ENCODE measurements at regions not wholly inside any gene's neighbourhood (a gene's known extent, or its start where the extent isn't known, plus 50 kb on each side); places are given as distances from the start of the nearest gene placed in this dataset.

- Histone ChIP-seq H3K9ac (ENCODE audit: low read length in 2 of 2) (no peak overlapping the region), H3K4me3 (ENCODE audit: low read length in 2 of 2) (no peak overlapping the region), H3K9me3 (ENCODE audit: control insufficient read depth in 2 of 2, low read length in 2 of 2) (peaks cover 3 to 4% of the 10 kb centered on the region in 2 donors), H3K4me1 (ENCODE audit: control insufficient read depth, insufficient read depth, low read length) (no peaks in the 10 kb centered on the region), H3K27ac (ENCODE audit: low read length) (no peak overlapping the region), H3K36me3 (ENCODE audit: control insufficient read depth in 2 of 2, insufficient read depth in 2 of 2, low read length in 2 of 2) (no peaks in the 10 kb centered on the region), H3K27me3 (ENCODE audit: control insufficient read depth in 1 of 2, insufficient read depth in 2 of 2, low read length in 2 of 2) (peaks cover 4 to 7% of the 10 kb centered on the region in 2 donors)
These were observed 179.7 kb downstream of the RBFOX3 start for GRCh38 chr17:79431175-79431574.

GRCh38 chr17:79429864-79430494, 180.9 kb downstream of the RBFOX3 start:
- peaks cover 4 to 7% of the 10 kb centered on the region in 2 donors for H3K27me3 ChIP-seq (ENCODE audit: control insufficient read depth in 1 of 2, insufficient read depth in 2 of 2, low read length in 2 of 2)
- H3K4me1 ChIP-seq (ENCODE audit: control insufficient read depth, insufficient read depth, low read length), result no peaks in the 10 kb centered on the region
- no peak overlapping the region for H3K4me3 ChIP-seq (ENCODE audit: low read length in 2 of 2)
- H3K9ac ChIP-seq (ENCODE audit: low read length in 2 of 2), result no peak overlapping the region
- H3K27ac ChIP-seq (ENCODE audit: low read length), result no peak overlapping the region
- no peaks in the 10 kb centered on the region for H3K36me3 ChIP-seq (ENCODE audit: control insufficient read depth in 2 of 2, insufficient read depth in 2 of 2, low read length in 2 of 2)
- peaks cover 3 to 4% of the 10 kb centered on the region in 2 donors for H3K9me3 ChIP-seq (ENCODE audit: control insufficient read depth in 2 of 2, low read length in 2 of 2)

DNA sequence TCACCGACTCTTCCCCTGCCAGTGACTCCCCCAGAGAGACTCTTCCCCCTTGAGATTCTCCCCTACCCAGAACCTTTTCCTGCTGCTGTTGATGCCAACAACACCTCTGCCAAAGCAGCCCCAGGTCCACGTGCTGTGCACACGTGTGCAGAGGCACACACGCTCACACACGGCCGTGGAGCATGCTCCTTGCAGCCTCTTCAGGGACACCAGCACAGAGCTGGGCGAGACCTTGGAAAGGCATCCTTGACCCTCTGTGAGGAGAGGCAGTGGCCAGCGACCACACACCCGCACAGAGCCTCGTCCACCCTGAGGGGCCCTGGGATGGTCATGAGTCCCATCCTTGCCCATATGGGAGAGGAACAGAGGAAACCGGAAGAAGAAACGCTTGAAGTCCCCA, 181.9 kb downstream of the RBFOX3 start:
- H3K27me3 ChIP-seq (ENCODE audit: control insufficient read depth in 1 of 2, insufficient read depth in 2 of 2, low read length in 2 of 2), result peaks cover 5 to 6% of the 10 kb centered on the region in 2 donors
- H3K4me1 ChIP-seq (ENCODE audit: control insufficient read depth, insufficient read depth, low read length), result no peaks in the 10 kb centered on the region
- no peak overlapping the region for H3K27ac ChIP-seq (ENCODE audit: low read length)
- H3K9me3 ChIP-seq (ENCODE audit: control insufficient read depth in 2 of 2, low read length in 2 of 2), result peaks cover 0 to under 1% of the 10 kb centered on the region in 2 donors
- no peak overlapping the region for H3K9ac ChIP-seq (ENCODE audit: low read length in 2 of 2)
- H3K36me3 ChIP-seq (ENCODE audit: control insufficient read depth in 2 of 2, insufficient read depth in 2 of 2, low read length in 2 of 2), result no peaks in the 10 kb centered on the region
- H3K4me3 ChIP-seq (ENCODE audit: low read length in 2 of 2), result no peak overlapping the region

DNA sequence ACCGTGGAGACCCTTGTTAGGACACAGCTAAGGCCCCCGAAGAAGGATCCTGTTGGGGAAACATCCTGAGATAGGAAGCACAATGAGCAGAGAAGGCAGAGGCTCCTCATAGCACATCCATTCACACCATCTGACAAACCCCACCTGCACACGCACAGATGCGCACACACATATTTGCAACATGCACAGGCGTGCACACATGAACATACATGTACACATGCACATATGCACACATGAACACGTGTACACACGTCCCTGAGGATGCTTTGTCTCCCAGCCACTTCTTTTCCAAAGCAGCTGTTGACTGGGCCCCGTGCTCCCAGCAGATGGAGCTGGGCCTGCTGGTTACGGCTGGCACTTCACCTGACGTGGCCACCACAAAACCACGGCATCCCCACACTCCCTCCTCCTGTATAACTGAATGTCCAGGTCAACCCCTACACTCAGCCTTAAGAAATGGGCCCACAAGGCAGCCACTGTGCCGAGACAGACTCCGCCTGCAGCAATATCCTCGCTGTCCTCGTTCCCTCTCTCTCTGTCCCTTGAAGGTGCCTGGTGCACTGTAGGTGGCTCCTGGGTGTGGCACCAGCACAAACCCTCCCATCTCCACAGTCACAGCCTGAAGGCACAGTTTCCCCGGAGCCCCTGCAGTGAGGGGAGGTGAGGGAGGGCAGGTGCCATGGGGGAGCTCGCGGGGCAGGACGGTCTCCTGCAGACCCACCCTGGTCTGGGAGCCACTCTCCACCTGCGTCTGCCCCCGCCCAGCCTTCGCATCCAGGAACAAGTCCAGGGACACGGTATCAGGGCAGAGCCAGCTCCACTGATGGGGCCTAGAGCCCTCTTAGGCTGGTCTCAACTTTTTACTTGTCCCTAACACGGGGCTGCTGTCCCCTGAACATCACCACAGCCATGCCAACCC, 183.0 kb downstream of the RBFOX3 start:
- Histone ChIP-seq H3K9me3 (ENCODE audit: control insufficient read depth in 2 of 2, low read length in 2 of 2) (no peaks in the 10 kb centered on the region), H3K27me3 (ENCODE audit: control insufficient read depth in 1 of 2, insufficient read depth in 2 of 2, low read length in 2 of 2) (peaks cover 0 to 4% of the 10 kb centered on the region in 2 donors), H3K27ac (ENCODE audit: low read length) (no peak overlapping the region), H3K36me3 (ENCODE audit: control insufficient read depth in 2 of 2, insufficient read depth in 2 of 2, low read length in 2 of 2) (no peaks in the 10 kb centered on the region), H3K4me1 (ENCODE audit: control insufficient read depth, insufficient read depth, low read length) (no peaks in the 10 kb centered on the region), H3K9ac (ENCODE audit: low read length in 2 of 2) (no peak overlapping the region), H3K4me3 (ENCODE audit: low read length in 2 of 2) (no peak overlapping the region)

GRCh38 chr17:79425686-79426085, 185.2 kb downstream of the RBFOX3 start:
- Histone ChIP-seq H3K9me3 (ENCODE audit: control insufficient read depth in 2 of 2, low read length in 2 of 2) (no peaks in the 10 kb centered on the region), H3K27ac (ENCODE audit: low read length) (no peak overlapping the region), H3K4me3 (ENCODE audit: low read length in 2 of 2) (no peak overlapping the region), H3K36me3 (ENCODE audit: control insufficient read depth in 2 of 2, insufficient read depth in 2 of 2, low read length in 2 of 2) (no peaks in the 10 kb centered on the region), H3K4me1 (ENCODE audit: control insufficient read depth, insufficient read depth, low read length) (no peaks in the 10 kb centered on the region), H3K27me3 (ENCODE audit: control insufficient read depth in 1 of 2, insufficient read depth in 2 of 2, low read length in 2 of 2) (peaks cover 0 to 4% of the 10 kb centered on the region in 2 donors), H3K9ac (ENCODE audit: low read length in 2 of 2) (no peak overlapping the region)

DNA sequence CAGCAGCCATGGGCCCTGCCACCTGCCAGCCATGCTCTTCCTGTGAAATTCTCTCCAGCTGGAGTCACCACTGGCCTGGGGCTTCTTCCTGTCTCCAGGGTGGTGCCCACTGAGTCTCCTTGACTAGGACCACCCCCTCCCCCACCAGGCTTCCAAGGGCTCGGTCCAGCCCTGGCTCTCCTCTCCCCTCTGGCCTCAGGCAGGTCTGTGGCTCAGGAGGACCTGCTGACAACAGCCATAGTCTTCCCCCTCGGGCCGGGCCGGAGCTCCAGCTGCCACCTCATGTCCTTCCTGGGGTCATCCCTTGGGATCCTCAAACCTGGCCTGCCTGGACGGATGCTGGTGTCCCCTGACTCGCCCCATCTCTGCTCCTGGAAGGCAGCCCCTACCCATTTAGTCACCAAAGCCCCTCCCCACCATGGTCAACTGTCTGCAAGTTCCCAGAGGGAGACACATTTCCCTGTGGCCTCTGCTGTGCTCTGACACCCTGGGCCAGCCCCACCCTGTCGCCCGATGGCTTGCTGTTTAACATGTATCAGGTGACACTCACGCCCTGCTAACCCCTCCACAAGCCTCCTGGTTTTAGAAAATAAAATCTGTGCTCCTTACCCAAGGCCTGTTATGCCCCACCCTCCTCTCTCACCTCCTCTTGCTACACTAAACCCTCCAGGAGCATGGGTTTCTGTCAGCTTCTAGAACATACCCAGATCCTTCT, 186.2 kb downstream of the RBFOX3 start:
- H3K9ac ChIP-seq (ENCODE audit: low read length in 2 of 2), result no peak overlapping the region
- H3K4me1 ChIP-seq (ENCODE audit: control insufficient read depth, insufficient read depth, low read length), result peaks cover 4% of the 10 kb centered on the region
- H3K9me3 ChIP-seq (ENCODE audit: control insufficient read depth in 2 of 2, low read length in 2 of 2), result no peaks in the 10 kb centered on the region
- no peak overlapping the region for H3K27ac ChIP-seq (ENCODE audit: low read length)
- H3K27me3 ChIP-seq (ENCODE audit: control insufficient read depth in 1 of 2, insufficient read depth in 2 of 2, low read length in 2 of 2), result peaks cover 0 to 4% of the 10 kb centered on the region in 2 donors
- no peaks in the 10 kb centered on the region for H3K36me3 ChIP-seq (ENCODE audit: control insufficient read depth in 2 of 2, insufficient read depth in 2 of 2, low read length in 2 of 2)
- no peak overlapping the region for H3K4me3 ChIP-seq (ENCODE audit: low read length in 2 of 2)

- Histone ChIP-seq H3K27me3 (ENCODE audit: control insufficient read depth in 1 of 2, insufficient read depth in 2 of 2, low read length in 2 of 2) (peaks cover 0 to 4% of the 10 kb centered on the region in 2 donors), H3K9me3 (ENCODE audit: control insufficient read depth in 2 of 2, low read length in 2 of 2) (no peaks in the 10 kb centered on the region), H3K9ac (ENCODE audit: low read length in 2 of 2) (no peak overlapping the region), H3K4me3 (ENCODE audit: low read length in 2 of 2) (no peak overlapping the region), H3K27ac (ENCODE audit: low read length) (no peak overlapping the region), H3K4me1 (ENCODE audit: control insufficient read depth, insufficient read depth, low read length) (peaks cover 4% of the 10 kb centered on the region), H3K36me3 (ENCODE audit: control insufficient read depth in 2 of 2, insufficient read depth in 2 of 2, low read length in 2 of 2) (no peaks in the 10 kb centered on the region)
These were observed 186.9 kb downstream of the RBFOX3 start for GRCh38 chr17:79423811-79424465.

DNA sequence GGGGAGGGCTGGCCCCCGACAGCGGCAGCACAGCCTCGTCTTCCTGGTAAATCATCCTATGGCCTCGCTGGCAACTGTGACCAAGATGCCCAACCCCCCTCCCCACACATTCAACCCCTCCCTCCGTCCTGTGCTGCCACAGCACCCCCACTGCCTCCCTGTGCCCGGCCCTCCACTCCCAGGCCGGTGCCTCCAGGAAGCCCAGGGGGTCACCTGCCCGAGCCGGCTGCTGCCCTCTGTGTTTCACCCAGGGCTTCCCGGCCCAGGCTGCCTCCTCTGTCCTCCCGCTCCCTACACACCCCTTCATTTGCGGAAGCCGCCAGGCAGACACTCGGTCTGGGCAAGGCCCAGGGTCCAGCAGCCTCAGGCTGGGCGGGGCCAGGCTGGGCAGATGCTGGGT, 188.6 kb downstream of the RBFOX3 start:
- Histone ChIP-seq H3K9ac (ENCODE audit: low read length in 2 of 2) (no peak overlapping the region), H3K27me3 (ENCODE audit: control insufficient read depth in 1 of 2, insufficient read depth in 2 of 2, low read length in 2 of 2) (peaks cover 0 to 6% of the 10 kb centered on the region in 2 donors)

GRCh38 chr17:79420318-79421243, 190.3 kb downstream of the RBFOX3 start:
- Histone ChIP-seq H3K4me1 (ENCODE audit: control insufficient read depth, insufficient read depth, low read length) (peaks cover 4% of the 10 kb centered on the region), H3K27ac (ENCODE audit: low read length) (no peak overlapping the region), H3K36me3 (ENCODE audit: control insufficient read depth in 2 of 2, insufficient read depth in 2 of 2, low read length in 2 of 2) (no peaks in the 10 kb centered on the region), H3K9ac (ENCODE audit: low read length in 2 of 2) (no peak overlapping the region), H3K4me3 (ENCODE audit: low read length in 2 of 2) (no peak overlapping the region), H3K27me3 (ENCODE audit: control insufficient read depth in 1 of 2, insufficient read depth in 2 of 2, low read length in 2 of 2) (peaks cover 0 to 14% of the 10 kb centered on the region in 2 donors), H3K9me3 (ENCODE audit: control insufficient read depth in 2 of 2, low read length in 2 of 2) (no peaks in the 10 kb centered on the region)

More for the DNA sequence above, 188.6 kb downstream of the RBFOX3 start:
- H3K9me3 ChIP-seq (ENCODE audit: control insufficient read depth in 2 of 2, low read length in 2 of 2), result no peaks in the 10 kb centered on the region
- H3K4me1 ChIP-seq (ENCODE audit: control insufficient read depth, insufficient read depth, low read length), result peaks cover 4% of the 10 kb centered on the region
- no peaks in the 10 kb centered on the region for H3K36me3 ChIP-seq (ENCODE audit: control insufficient read depth in 2 of 2, insufficient read depth in 2 of 2, low read length in 2 of 2)
- no peak overlapping the region for H3K27ac ChIP-seq (ENCODE audit: low read length)
- H3K4me3 ChIP-seq (ENCODE audit: low read length in 2 of 2), result no peak overlapping the region
